ENCODE measurements at regions not wholly inside any gene's neighbourhood (a gene's known extent, or its start where the extent isn't known, plus 50 kb on each side); places are given as distances from the start of the nearest gene placed in this dataset.

- no peak for DNase-seq
Observed at GRCh38 chr6:90807791-90808701, 221.2 kb upstream of the MAP3K7 start.

GRCh38 chr6:90805619-90806155 is 218.8 kb upstream of the MAP3K7 start:
- DNase-seq = no peak

GRCh38 chr6:90803956-90804355 is 217.1 kb upstream of the MAP3K7 start:
- DNase-seq = no peak

- no peak for DNase-seq
Observed at GRCh38 chr6:90795078-90795477, 208.2 kb upstream of the MAP3K7 start.

GRCh38 chr6:90793771-90794170 is 206.9 kb upstream of the MAP3K7 start:
- no peak for DNase-seq

GRCh38 chr6:90790696-90791095 is 203.8 kb upstream of the MAP3K7 start:
- no peak for DNase-seq

GRCh38 chr6:90790058-90790457 is 203.2 kb upstream of the MAP3K7 start:
- DNase-seq = no peak

- DNase-seq = no peak
Observed at GRCh38 chr6:90788781-90789180, 201.9 kb upstream of the MAP3K7 start.

GRCh38 chr6:90787446-90787845 is 200.6 kb upstream of the MAP3K7 start:
- DNase-seq = no peak

- no peak for DNase-seq
Observed at GRCh38 chr6:90780778-90781177, 193.9 kb upstream of the MAP3K7 start.

GRCh38 chr6:90780141-90780540 is 193.3 kb upstream of the MAP3K7 start:
- no peak for DNase-seq

- DNase-seq = no peak
Observed at GRCh38 chr6:90778417-90779203, 191.7 kb upstream of the MAP3K7 start.

GRCh38 chr6:90770778-90771177 is 183.9 kb upstream of the MAP3K7 start:
- no peak for DNase-seq

GRCh38 chr6:90765895-90766294 is 179.0 kb upstream of the MAP3K7 start:
- no peak for DNase-seq

GRCh38 chr6:90765491-90765890 is 178.6 kb upstream of the MAP3K7 start:
- no peak for DNase-seq

GRCh38 chr6:90764001-90764400 is 177.1 kb upstream of the MAP3K7 start:
- DNase-seq = no peak

- DNase-seq = no peak
Observed at GRCh38 chr6:90759664-90760063, 172.8 kb upstream of the MAP3K7 start.

GRCh38 chr6:90758741-90759140 is 171.9 kb upstream of the MAP3K7 start:
- DNase-seq = no peak

- no peak for DNase-seq
Observed at GRCh38 chr6:90753820-90754643, 167.2 kb upstream of the MAP3K7 start.

- no peak for DNase-seq
Observed at GRCh38 chr6:90739802-90740201, 152.9 kb upstream of the MAP3K7 start.

GRCh38 chr6:90739339-90739738 is 152.5 kb upstream of the MAP3K7 start:
- DNase-seq = no peak

- DNase-seq = no peak
Observed at GRCh38 chr6:90730151-90730673, 143.3 kb upstream of the MAP3K7 start.

GRCh38 chr6:90729057-90729456 is 142.2 kb upstream of the MAP3K7 start:
- no peak for DNase-seq

Measured in activated CD4-positive, alpha-beta T cell treated with anti-CD3 and anti-CD28 coated beads, Interleukin-2, amount 50 U/mL, for 16 hours (primary cell).